ENCODE measurements at regions not wholly inside any gene's neighbourhood (a gene's known extent, or its start where the extent isn't known, plus 50 kb on each side); places are given as distances from the start of the nearest gene placed in this dataset.

GRCh38 chr2:64769392-64770044 is 115.8 kb upstream of the SERTAD2 start:
- TF ChIP-seq CTCF (conservative IDR thresholded peaks at IDR 0.05; ENCODE audit: low read depth, low read length), result no peak
- no peak for TF ChIP-seq RAD21 (IDR thresholded peaks at IDR 0.05; ENCODE audit: low read length)
- TF ChIP-seq MAFK (IDR thresholded peaks at IDR 0.05; ENCODE audit: low read depth, low read length), result no peak
- no peak for TF ChIP-seq POLR2A (IDR thresholded peaks at IDR 0.05; ENCODE audit: low read depth, low read length)
- no peak for TF ChIP-seq CEBPB (IDR thresholded peaks at IDR 0.05; ENCODE audit: low read depth, low read length)
- TF ChIP-seq MAZ (IDR thresholded peaks at IDR 0.05; ENCODE audit: borderline replicate concordance, low read depth, low read length), result no peak

Data from IMR-90 (cell line).